Right lobe of liver (tissue), 6 donors: ENCODE measurements at regions not wholly inside any gene's neighbourhood (a gene's known extent, or its start where the extent isn't known, plus 50 kb on each side); places are given as distances from the start of the nearest gene placed in this dataset.

Experiments used
- ATAC-seq, 4 donors: fragments of 200-7000 bp; cut with Tn5 transposase; one replicate each; pipeline ENCODE4 v1.9.1; 2020; ENCODE audit warnings: mild to moderate bottlenecking in 4 of 4, moderate library complexity in 4 of 4
- DNase-seq, 3 donors: peaks; one replicate each; pipeline ENCODE4 v3.0.0-alpha.2; 2020
- H3K27ac ChIP-seq, 3 donors: fragments of 200-600 bp; one replicate each; pipeline ENCODE4 v1.8.0; 2022
- H3K27me3 ChIP-seq, 2 donors: fragments of 200-600 bp; one replicate each; pipeline ENCODE4 v1.8.0; 2022
- H3K36me3 ChIP-seq, 4 donors: fragments of 200-600 bp; sonication (generic) in 1 of 4; one replicate each; pipeline versions ENCODE4 v1.5.1 to v1.8.0; 2017 to 2022; ENCODE audit warnings: control low read depth in 1 of 4
- H3K4me1 ChIP-seq, 4 donors: fragments of 200-600 bp; sonication (generic) in 1 of 4; one replicate each; pipeline versions ENCODE4 v1.5.1 to v1.8.0; 2017 to 2022; ENCODE audit warnings: control low read depth in 1 of 4
- H3K4me3 ChIP-seq, 3 donors: fragments of 200-600 bp; one replicate each; pipeline ENCODE4 v1.8.0; 2022
- H3K9me3 ChIP-seq, 4 donors: fragments of 200-600 bp; sonication (generic) in 1 of 4; one replicate each; pipeline versions ENCODE4 v1.5.1 to v1.8.0; 2017 to 2022; ENCODE audit warnings: control low read depth in 1 of 4
- CTCF ChIP-seq, 4 donors: fragments of 200-600 bp in 3 of 4; fragments of 450-650 bp in 1 of 4; IDR thresholded peaks; one replicate each; pipeline versions ENCODE4 v1.5.1 to v1.8.0; 2016 to 2022; ENCODE audit warnings: antibody characterized with exemption in 4 of 4, mild to moderate bottlenecking in 2 of 4
- POLR2A ChIP-seq: fragments of 450-650 bp; IDR thresholded peaks from one replicate; pipeline ENCODE4 v1.6.1; 2017; ENCODE audit warnings: antibody characterized with exemption, mild to moderate bottlenecking
- WGBS: methylation state at CpG from one replicate; pipeline ENCODE4 v1.1.6; 2018; ENCODE audit warnings: low coverage, low lambda C conversion rate; ENCODE audit not compliant: insufficient coverage; ENCODE audit errors: missing lambda C conversion rate; 5-methylcytosine and 5-hydroxymethylcytosine counted together
- intact Hi-C, 2 donors: fragments of 100-400 bp; cut with DNase I; formaldehyde crosslinking; loops; one replicate each; pipeline versions ENCODE4 v1.11.2 to v1.14.1; 2022
- donor health status: DM: no; HTN: yes; CAD: no.
- donor health status: DM: no; HTN: no; CAD: no.
- donor health status: DM: no; HTN: no; CAD: no.
- donor health status: DM: no; HTN: yes; CAD: no.
- donor health status: DM: no; HTN: yes; CAD: no.

GRCh38 chr4:116573540-116573939, 511.8 kb downstream of the TRAM1L1 start:
- DNase-seq (no peak), ATAC-seq (no peak)

GRCh38 chr4:116561768-116562167, 523.6 kb downstream of the TRAM1L1 start:
- no peak for ATAC-seq
- H3K4me1 ChIP-seq, result no peaks in the 10 kb centered on the region
- intact Hi-C loops, result no loop called here
- H3K27ac ChIP-seq, result no peak overlapping the region
- no peaks in the 10 kb centered on the region for H3K36me3 ChIP-seq
- no peaks in the 10 kb centered on the region for H3K27me3 ChIP-seq
- no peak for TF ChIP-seq CTCF (IDR thresholded peaks at IDR 0.05)
- TF ChIP-seq POLR2A, result no peak
- no peak overlapping the region for H3K4me3 ChIP-seq
- H3K9me3 ChIP-seq, result no peaks in the 10 kb centered on the region
- DNase-seq, result no peak

More at GRCh38 chr4:116573540-116573939, 511.8 kb downstream of the TRAM1L1 start:
- H3K4me1 ChIP-seq, result no peaks in the 10 kb centered on the region
- no peaks in the 10 kb centered on the region for H3K36me3 ChIP-seq
- TF ChIP-seq CTCF (IDR thresholded peaks at IDR 0.05) (no peak), POLR2A (no peak)
- no peak overlapping the region for H3K4me3 ChIP-seq
- H3K27me3 ChIP-seq, result no peaks in the 10 kb centered on the region
- intact Hi-C loops, result no loop called here
- H3K9me3 ChIP-seq, result no peaks in the 10 kb centered on the region
- no peak overlapping the region for H3K27ac ChIP-seq
- WGBS, result 17% methylated on average over 1 of the region's 3 CpGs

GRCh38 chr4:116551806-116552205, 533.6 kb downstream of the TRAM1L1 start:
- DNase-seq, result no peak
- 40% methylated on average over 1 of the region's 1 CpG for WGBS
- Histone ChIP-seq H3K36me3 (no peaks in the 10 kb centered on the region), H3K4me1 (no peaks in the 10 kb centered on the region), H3K27ac (no peak overlapping the region), H3K9me3 (no peaks in the 10 kb centered on the region), H3K27me3 (no peaks in the 10 kb centered on the region), H3K4me3 (no peak overlapping the region)
- intact Hi-C loops, result no loop called here
- ATAC-seq, result no peak
- no peak for TF ChIP-seq CTCF (IDR thresholded peaks at IDR 0.05)
- no peak for TF ChIP-seq POLR2A

- WGBS, result 69% methylated on average over 2 of the region's 2 CpGs
Observed at GRCh38 chr4:116547632-116548031, 537.7 kb downstream of the TRAM1L1 start.

More at GRCh38 chr4:116547632-116548031, 537.7 kb downstream of the TRAM1L1 start:
- Histone ChIP-seq H3K36me3 (no peaks in the 10 kb centered on the region), H3K4me1 (no peaks in the 10 kb centered on the region), H3K4me3 (no peak overlapping the region), H3K27me3 (no peaks in the 10 kb centered on the region), H3K27ac (no peak overlapping the region), H3K9me3 (no peaks in the 10 kb centered on the region)
- TF ChIP-seq CTCF (IDR thresholded peaks at IDR 0.05) (no peak), POLR2A (no peak)
- intact Hi-C loops, result no loop called here
- ATAC-seq (no peak), DNase-seq (no peak)
